GM12891 (cell line): ENCODE measurements at regions not wholly inside any gene's neighbourhood (a gene's known extent, or its start where the extent isn't known, plus 50 kb on each side); places are given as distances from the start of the nearest gene placed in this dataset.

Source experiments
- POLR2A ChIP-seq: IDR thresholded peaks from 2 replicates; pipeline ENCODE4 v1.6.1; 2011; ENCODE audit warnings: low read depth, low read length, control low read depth
- POLR2AphosphoS5 ChIP-seq: IDR thresholded peaks from 2 replicates; pipeline ENCODE4 v1.6.1; 2011; ENCODE audit warnings: low read depth, low read length, control low read depth
- SPI1 ChIP-seq: IDR thresholded peaks from 2 replicates; pipeline ENCODE4 v1.6.1; 2011; ENCODE audit warnings: low read depth, low read length, control low read depth

- TF ChIP-seq POLR2A (no peak), SPI1 (peak; percentile 8; the same call in 1 of the 2 replicates), POLR2AphosphoS5 (no peak)
Observed at GRCh38 chr4:58070726-58071125, 960.5 kb upstream of the IGFBP7 start.
